ENCODE measurements at regions not wholly inside any gene's neighbourhood (a gene's known extent, or its start where the extent isn't known, plus 50 kb on each side); places are given as distances from the start of the nearest gene placed in this dataset.

DNA sequence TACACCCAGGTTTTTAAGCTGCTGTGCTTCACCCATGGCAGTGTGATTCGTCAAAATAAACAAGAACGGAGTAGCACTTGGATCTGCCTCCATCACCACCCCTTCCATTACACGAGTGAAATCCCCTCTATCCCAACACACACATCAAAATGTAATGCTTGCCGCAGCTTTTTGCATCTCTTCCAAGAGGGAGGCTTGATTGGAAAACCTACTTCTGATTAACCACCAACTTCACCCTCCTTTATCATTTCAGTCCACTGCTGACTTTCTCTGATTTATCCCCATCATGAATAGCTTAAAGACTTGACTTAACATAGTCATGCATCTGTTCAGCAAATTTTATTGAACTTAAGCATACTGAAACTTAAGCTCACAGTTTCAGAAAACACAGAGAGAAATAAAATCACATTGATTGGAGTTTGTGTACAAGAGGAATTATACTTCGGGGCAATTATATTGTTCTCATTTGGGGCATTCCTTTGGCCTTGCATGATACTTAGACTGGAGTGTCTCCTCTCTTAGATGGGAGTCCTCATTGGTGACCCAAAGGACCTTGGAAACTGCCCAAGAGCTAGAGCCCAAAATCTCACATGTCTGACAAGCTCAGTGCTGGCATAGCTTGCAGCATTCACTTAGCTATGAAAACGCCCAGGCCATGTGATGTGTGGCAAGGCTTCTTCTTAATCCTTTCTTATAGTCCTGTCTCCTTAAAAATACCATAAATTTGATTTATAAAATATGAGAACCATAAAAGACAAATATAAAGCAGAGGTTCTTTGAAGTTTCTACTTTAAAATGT, 124.3 kb upstream of the UMPS start:
- H3K9ac ChIP-seq, result no peak overlapping the region
- no peaks in the 10 kb centered on the region for H3K79me2 ChIP-seq (ENCODE audit: insufficient read depth, low read depth)
- no peaks in the 10 kb centered on the region for H3K4me1 ChIP-seq (ENCODE audit: low read depth, poor library complexity, severe bottlenecking)
- TF ChIP-seq, protein P1, sequence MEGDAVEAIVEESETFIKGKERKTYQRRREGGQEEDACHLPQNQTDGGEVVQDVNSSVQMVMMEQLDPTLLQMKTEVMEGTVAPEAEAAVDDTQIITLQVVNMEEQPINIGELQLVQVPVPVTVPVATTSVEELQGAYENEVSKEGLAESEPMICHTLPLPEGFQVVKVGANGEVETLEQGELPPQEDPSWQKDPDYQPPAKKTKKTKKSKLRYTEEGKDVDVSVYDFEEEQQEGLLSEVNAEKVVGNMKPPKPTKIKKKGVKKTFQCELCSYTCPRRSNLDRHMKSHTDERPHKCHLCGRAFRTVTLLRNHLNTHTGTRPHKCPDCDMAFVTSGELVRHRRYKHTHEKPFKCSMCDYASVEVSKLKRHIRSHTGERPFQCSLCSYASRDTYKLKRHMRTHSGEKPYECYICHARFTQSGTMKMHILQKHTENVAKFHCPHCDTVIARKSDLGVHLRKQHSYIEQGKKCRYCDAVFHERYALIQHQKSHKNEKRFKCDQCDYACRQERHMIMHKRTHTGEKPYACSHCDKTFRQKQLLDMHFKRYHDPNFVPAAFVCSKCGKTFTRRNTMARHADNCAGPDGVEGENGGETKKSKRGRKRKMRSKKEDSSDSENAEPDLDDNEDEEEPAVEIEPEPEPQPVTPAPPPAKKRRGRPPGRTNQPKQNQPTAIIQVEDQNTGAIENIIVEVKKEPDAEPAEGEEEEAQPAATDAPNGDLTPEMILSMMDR (conservative IDR thresholded peaks at IDR 0.05; ENCODE audit: low read depth, low read length), result no peak
- no peak overlapping the region for H2AFZ ChIP-seq (ENCODE audit: low read depth)
- H3K4me2 ChIP-seq, result no peak overlapping the region
- no peaks in the 10 kb centered on the region for H3K27me3 ChIP-seq (ENCODE audit: insufficient read depth, low read depth)
- H3K4me3 ChIP-seq (IDR thresholded peaks at IDR 0.05; ENCODE audit: insufficient read depth, low read depth, low read length), result no peak overlapping the region
- no peaks in the 10 kb centered on the region for H4K20me1 ChIP-seq (ENCODE audit: insufficient read depth)
- no peaks in the 10 kb centered on the region for H3K36me3 ChIP-seq (ENCODE audit: insufficient read depth)
- H3K27ac ChIP-seq, result no peak overlapping the region

DNA sequence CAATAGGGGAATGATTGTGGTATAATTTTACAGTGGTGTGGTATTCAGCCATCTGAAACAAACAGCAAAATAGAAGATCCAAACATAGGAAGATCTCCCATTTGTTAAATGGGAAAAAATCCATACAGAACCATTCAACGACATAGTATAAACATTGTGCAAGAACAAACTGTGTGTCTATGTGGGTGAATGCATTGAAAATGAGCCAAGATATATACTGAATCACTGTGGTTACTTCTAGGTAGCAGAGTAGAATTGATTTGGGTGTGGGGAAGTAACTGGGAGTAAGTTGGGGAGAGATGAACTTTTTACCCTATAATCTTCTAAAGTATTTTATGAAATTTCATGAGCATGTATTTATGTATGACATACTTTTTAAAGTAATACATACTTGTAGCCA, 123.1 kb upstream of the UMPS start:
- H3K27ac ChIP-seq, result no peak overlapping the region
- TF ChIP-seq, protein P1 (conservative IDR thresholded peaks at IDR 0.05; ENCODE audit: low read depth, low read length), result no peak
- no peak overlapping the region for H3K9ac ChIP-seq
- no peak overlapping the region for H3K4me3 ChIP-seq (IDR thresholded peaks at IDR 0.05; ENCODE audit: insufficient read depth, low read depth, low read length)
- H3K36me3 ChIP-seq (ENCODE audit: insufficient read depth), result no peaks in the 10 kb centered on the region
- H2AFZ ChIP-seq (ENCODE audit: low read depth), result no peak overlapping the region
- no peaks in the 10 kb centered on the region for H4K20me1 ChIP-seq (ENCODE audit: insufficient read depth)
- no peaks in the 10 kb centered on the region for H3K79me2 ChIP-seq (ENCODE audit: insufficient read depth, low read depth)
- H3K27me3 ChIP-seq (ENCODE audit: insufficient read depth, low read depth), result no peaks in the 10 kb centered on the region
- H3K4me1 ChIP-seq (ENCODE audit: low read depth, poor library complexity, severe bottlenecking), result no peaks in the 10 kb centered on the region
- H3K4me2 ChIP-seq, result no peak overlapping the region

DNA sequence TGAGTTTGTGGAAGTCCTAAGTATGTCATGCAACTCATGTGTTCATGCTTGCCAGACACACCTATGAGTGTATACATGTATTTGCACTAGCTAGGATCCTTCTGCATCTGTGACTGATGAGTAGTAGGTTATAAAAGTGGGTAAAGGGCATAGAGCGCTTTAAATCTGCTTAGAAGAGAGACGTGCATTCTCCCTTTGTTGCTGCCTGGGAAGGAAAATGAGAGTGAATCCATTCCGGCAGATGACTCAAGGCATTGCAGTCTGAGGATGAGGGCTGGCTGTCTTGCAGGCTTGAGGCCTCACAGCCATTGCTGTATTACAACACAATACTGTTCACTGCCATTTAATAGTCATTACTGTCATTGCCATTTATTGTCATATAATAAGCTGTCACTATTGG, 120.8 kb upstream of the UMPS start:
- no peak overlapping the region for H2AFZ ChIP-seq (ENCODE audit: low read depth)
- H3K4me1 ChIP-seq (ENCODE audit: low read depth, poor library complexity, severe bottlenecking), result no peaks in the 10 kb centered on the region
- H3K27ac ChIP-seq, result no peak overlapping the region
- no peak overlapping the region for H3K4me3 ChIP-seq (IDR thresholded peaks at IDR 0.05; ENCODE audit: insufficient read depth, low read depth, low read length)
- TF ChIP-seq, protein P1 (conservative IDR thresholded peaks at IDR 0.05; ENCODE audit: low read depth, low read length), result no peak
- H3K9ac ChIP-seq, result no peak overlapping the region
- no peak overlapping the region for H3K4me2 ChIP-seq
- no peaks in the 10 kb centered on the region for H3K79me2 ChIP-seq (ENCODE audit: insufficient read depth, low read depth)
- H4K20me1 ChIP-seq (ENCODE audit: insufficient read depth), result no peaks in the 10 kb centered on the region
- no peaks in the 10 kb centered on the region for H3K36me3 ChIP-seq (ENCODE audit: insufficient read depth)
- H3K27me3 ChIP-seq (ENCODE audit: insufficient read depth, low read depth), result no peaks in the 10 kb centered on the region

DNA sequence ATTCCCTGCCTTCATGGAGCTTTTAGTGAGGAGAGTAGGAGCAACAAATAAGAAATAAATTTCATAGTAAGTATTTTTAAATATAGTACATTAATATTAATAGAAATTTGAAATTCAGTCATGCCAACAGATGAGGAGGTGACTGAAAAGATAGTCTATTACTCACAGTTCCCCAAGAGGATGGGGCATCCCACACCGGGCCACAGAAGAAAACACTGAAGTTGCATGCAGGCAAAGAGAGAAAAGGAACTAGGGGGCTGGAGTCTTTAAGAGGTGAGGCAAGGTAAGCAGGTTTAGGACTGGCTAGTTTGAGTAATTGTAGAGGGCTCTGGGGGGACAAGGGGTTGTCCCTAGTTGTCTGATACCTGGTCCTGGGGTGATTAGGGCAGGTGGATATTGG, 120.1 kb upstream of the UMPS start:
- Histone ChIP-seq H2AFZ (ENCODE audit: low read depth) (no peak overlapping the region), H3K4me3 (IDR thresholded peaks at IDR 0.05; ENCODE audit: insufficient read depth, low read depth, low read length) (no peak overlapping the region), H3K27ac (no peak overlapping the region), H3K79me2 (ENCODE audit: insufficient read depth, low read depth) (no peaks in the 10 kb centered on the region), H3K36me3 (ENCODE audit: insufficient read depth) (no peaks in the 10 kb centered on the region), H3K4me2 (no peak overlapping the region), H3K9ac (no peak overlapping the region), H3K4me1 (ENCODE audit: low read depth, poor library complexity, severe bottlenecking) (no peaks in the 10 kb centered on the region), H4K20me1 (ENCODE audit: insufficient read depth) (no peaks in the 10 kb centered on the region), H3K27me3 (ENCODE audit: insufficient read depth, low read depth) (no peaks in the 10 kb centered on the region)
- TF ChIP-seq, protein P1 (conservative IDR thresholded peaks at IDR 0.05; ENCODE audit: low read depth, low read length), result no peak

Measured in KMS-11 (cell line).